ENCODE measurements at regions not wholly inside any gene's neighbourhood (a gene's known extent, or its start where the extent isn't known, plus 50 kb on each side); places are given as distances from the start of the nearest gene placed in this dataset.

- H3K9me3 Mint-ChIP-seq = peaks cover 0 to 2% of the 10 kb centered on the region in 2 donors
- H3K4me1 Mint-ChIP-seq = no peaks in the 10 kb centered on the region
- DNase-seq (no peak), ATAC-seq (replicated peaks) (no peak)
- no peak overlapping the region for H3K27ac Mint-ChIP-seq
- H3K27me3 Mint-ChIP-seq = peaks cover 0 to 7% of the 10 kb centered on the region in 2 donors
- H3K36me3 Mint-ChIP-seq = no peaks in the 10 kb centered on the region
- no peak overlapping the region for H3K4me3 Mint-ChIP-seq
Measured at GRCh38 chr2:160731415-160731814, 237.8 kb upstream of the RBMS1 start.

DNA sequence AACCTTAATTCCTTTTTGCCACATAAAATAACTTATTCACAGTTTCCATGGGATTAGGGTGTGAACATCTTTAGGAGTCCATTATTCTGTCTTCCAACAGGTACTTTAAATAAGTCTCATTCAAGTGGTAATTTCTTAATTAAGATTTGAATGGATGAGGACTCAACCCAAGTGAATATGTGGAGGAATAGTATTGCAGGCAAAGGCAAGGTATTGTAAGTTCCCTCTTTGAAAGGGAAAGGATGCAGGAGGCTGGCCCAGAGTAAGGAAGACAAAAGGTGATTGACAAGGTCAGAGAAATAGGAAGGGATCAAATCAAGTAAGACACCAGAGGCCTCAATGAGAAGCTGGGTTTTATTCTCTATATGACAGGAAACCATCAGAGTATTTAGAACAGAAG is 238.2 kb upstream of the RBMS1 start:
- Mint-ChIP-seq H3K36me3 (no peaks in the 10 kb centered on the region), H3K4me3 (no peak overlapping the region), H3K9me3 (no peaks in the 10 kb centered on the region), H3K27ac (no peak overlapping the region), H3K27me3 (peaks cover 0 to 7% of the 10 kb centered on the region in 2 donors), H3K4me1 (no peaks in the 10 kb centered on the region)
- DNase-seq (no peak), ATAC-seq (replicated peaks) (no peak)

DNA sequence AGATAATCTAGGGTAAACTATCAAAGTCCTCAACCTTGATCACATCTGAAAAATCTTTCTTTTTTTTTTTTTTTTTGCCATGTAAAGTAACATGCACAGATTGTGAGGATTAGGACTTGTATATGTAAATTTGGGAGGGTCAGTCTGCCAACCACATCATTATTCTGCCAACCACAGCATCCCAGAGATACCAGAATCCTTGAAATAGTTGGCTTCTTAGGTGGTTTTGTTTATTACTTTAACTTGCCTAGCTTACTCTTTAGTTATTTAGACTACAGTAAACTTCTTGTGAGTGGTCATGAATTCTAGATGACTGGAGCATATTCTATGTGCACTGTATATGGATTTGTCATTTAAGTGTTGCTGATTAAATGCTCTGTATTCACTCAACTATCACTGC is 242.1 kb upstream of the RBMS1 start:
- Mint-ChIP-seq H3K36me3 (no peaks in the 10 kb centered on the region), H3K9me3 (no peaks in the 10 kb centered on the region), H3K27ac (no peak overlapping the region), H3K27me3 (peaks cover 0 to 7% of the 10 kb centered on the region in 2 donors), H3K4me3 (no peak overlapping the region), H3K4me1 (no peaks in the 10 kb centered on the region)
- ATAC-seq (replicated peaks) (no peak), DNase-seq (no peak)

DNA sequence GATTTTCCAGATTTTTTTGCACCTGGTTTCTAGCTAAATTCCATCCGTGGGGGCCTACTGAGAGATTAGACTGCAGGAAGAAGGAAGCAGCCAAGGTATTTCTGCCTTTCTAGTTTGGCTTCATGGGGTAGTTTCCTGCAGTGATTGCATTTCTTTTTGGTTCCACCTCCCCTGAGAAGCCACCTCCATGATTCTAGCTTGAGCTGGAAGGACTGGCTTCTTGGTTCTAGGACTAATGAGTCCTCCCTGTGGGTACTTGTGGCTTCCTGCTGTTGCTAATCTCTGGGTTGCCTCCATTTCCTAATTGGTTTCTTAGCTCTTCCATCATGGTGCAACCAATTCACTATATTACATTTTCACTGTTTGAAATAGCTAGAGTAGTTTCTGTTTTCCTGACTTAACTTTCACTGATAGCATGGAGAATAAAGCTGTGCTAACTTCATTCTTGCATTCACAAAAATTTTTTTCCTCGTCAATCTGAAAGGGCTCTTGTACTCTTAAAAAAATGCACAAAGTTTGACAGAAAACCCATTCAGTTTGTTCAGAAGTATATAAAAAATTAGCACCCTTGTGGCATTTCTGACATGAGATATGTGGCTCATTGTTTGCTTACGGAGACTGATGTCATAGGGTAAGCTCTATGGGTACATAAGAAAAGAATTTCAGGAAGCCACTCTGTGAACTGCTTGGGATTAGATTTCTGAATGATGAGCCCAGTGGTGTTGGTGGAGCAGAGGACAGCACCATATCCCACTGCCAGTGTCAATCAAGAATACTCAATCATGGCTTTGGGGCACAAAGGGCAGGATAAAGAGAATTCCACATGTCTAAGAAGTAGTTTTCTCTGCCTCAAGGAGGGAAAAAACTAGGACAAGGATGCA is 242.8 kb upstream of the RBMS1 start:
- no peak overlapping the region for H3K27ac Mint-ChIP-seq
- H3K9me3 Mint-ChIP-seq = no peaks in the 10 kb centered on the region
- H3K27me3 Mint-ChIP-seq = peaks cover 0 to 11% of the 10 kb centered on the region in 2 donors
- DNase-seq (no peak), ATAC-seq (replicated peaks) (no peak)
- H3K4me3 Mint-ChIP-seq = no peak overlapping the region
- H3K36me3 Mint-ChIP-seq = no peaks in the 10 kb centered on the region
- no peaks in the 10 kb centered on the region for H3K4me1 Mint-ChIP-seq

DNA sequence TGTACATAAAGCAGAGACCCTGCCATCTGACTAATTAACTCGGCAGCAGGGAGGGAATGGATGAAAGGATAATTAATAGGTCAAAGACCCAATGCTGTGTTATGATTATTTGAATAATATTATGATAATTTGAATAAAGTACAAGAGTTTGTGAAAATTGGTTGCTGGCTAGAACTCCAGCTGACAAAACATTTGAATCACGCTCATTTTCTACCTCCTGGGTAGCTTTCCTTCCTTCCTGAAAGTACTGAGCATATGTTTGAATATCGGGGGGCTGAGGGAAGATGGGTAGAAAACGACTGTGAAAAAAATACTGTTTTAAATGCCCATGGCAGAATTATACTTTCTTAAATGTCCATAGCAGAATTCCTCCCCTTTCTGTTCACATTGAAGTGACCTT is 243.6 kb upstream of the RBMS1 start:
- no peaks in the 10 kb centered on the region for H3K36me3 Mint-ChIP-seq
- DNase-seq (no peak), ATAC-seq (replicated peaks) (no peak)
- H3K9me3 Mint-ChIP-seq = no peaks in the 10 kb centered on the region
- H3K4me3 Mint-ChIP-seq = no peak overlapping the region
- peaks cover 0 to 12% of the 10 kb centered on the region in 2 donors for H3K27me3 Mint-ChIP-seq
- no peak overlapping the region for H3K27ac Mint-ChIP-seq
- H3K4me1 Mint-ChIP-seq = no peaks in the 10 kb centered on the region

GRCh38 chr2:160741271-160741670 is 247.7 kb upstream of the RBMS1 start:
- Mint-ChIP-seq H3K27me3 (peaks cover 0 to 6% of the 10 kb centered on the region in 2 donors), H3K4me3 (no peak overlapping the region), H3K27ac (no peak overlapping the region)

GRCh38 chr2:160741815-160742214 is 248.2 kb upstream of the RBMS1 start:
- H3K27me3 Mint-ChIP-seq = peaks cover 2 to 5% of the 10 kb centered on the region in 2 donors
- DNase-seq = no peak
- no peaks in the 10 kb centered on the region for H3K4me1 Mint-ChIP-seq
- H3K4me3 Mint-ChIP-seq = no peak overlapping the region
- no peaks in the 10 kb centered on the region for H3K36me3 Mint-ChIP-seq
- H3K27ac Mint-ChIP-seq = no peak overlapping the region
- H3K9me3 Mint-ChIP-seq = no peaks in the 10 kb centered on the region
- no peak for ATAC-seq (replicated peaks)

More at GRCh38 chr2:160741271-160741670, 247.7 kb upstream of the RBMS1 start:
- Mint-ChIP-seq H3K36me3 (no peaks in the 10 kb centered on the region), H3K9me3 (no peaks in the 10 kb centered on the region), H3K4me1 (no peaks in the 10 kb centered on the region)
- no peak for ATAC-seq (replicated peaks)
- DNase-seq = no peak

GRCh38 chr2:160742667-160743066 is 249.1 kb upstream of the RBMS1 start:
- Mint-ChIP-seq H3K4me3 (no peak overlapping the region), H3K27ac (no peak overlapping the region)

DNA sequence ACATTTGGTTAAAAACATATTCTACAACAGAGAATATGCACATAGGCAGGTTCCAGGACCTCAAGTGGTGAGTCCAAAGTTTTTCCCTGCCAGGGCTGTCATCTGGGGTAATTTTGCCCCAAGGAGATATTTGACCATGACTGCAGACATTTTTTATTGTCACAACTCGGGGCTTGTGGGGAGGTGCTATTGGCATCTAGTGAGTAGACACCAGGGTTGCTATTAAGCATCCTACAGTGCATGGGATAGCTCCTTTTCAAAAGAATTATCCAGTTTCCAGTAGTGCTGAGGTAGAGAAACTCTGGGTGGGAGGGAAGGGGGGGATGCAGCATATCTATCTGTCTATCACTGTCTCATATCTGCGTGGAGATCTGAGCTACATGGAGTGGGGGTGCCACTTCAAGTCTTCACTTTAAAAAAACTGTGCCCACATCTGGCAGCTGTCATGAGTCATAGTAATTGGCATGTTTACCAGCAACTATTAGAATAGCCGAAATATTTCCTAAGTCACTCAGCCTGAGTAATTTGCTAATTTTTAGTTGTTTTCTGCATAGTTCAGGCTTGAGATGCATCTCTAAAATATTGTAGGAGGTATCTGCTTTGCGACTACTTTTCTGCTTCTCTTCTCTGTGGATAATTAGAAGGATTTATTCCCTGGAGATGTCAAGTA is 254.0 kb upstream of the RBMS1 start:
- Mint-ChIP-seq H3K4me3 (no peak overlapping the region), H3K27ac (no peak overlapping the region), H3K9me3 (no peaks in the 10 kb centered on the region), H3K4me1 (peaks cover 0 to 2% of the 10 kb centered on the region in 2 donors), H3K27me3 (peaks cover 0 to 3% of the 10 kb centered on the region in 2 donors), H3K36me3 (no peaks in the 10 kb centered on the region)
- ATAC-seq (replicated peaks) (no peak), DNase-seq (no peak)

More at GRCh38 chr2:160742667-160743066, 249.1 kb upstream of the RBMS1 start:
- ATAC-seq (replicated peaks) (no peak), DNase-seq (no peak)
- Mint-ChIP-seq H3K36me3 (no peaks in the 10 kb centered on the region), H3K9me3 (no peaks in the 10 kb centered on the region), H3K27me3 (peaks cover 3 to 5% of the 10 kb centered on the region in 2 donors), H3K4me1 (no peaks in the 10 kb centered on the region)

- Mint-ChIP-seq H3K27ac (no peak overlapping the region), H3K4me3 (no peak overlapping the region), H3K9me3 (peaks cover 0 to 5% of the 10 kb centered on the region in 2 donors), H3K27me3 (peaks cover 0 to 3% of the 10 kb centered on the region in 2 donors), H3K36me3 (no peaks in the 10 kb centered on the region), H3K4me1 (peaks cover 0 to 2% of the 10 kb centered on the region in 2 donors)
- DNase-seq = no peak
- no peak for ATAC-seq (replicated peaks)
Measured at GRCh38 chr2:160751021-160751420, 257.4 kb upstream of the RBMS1 start.

DNA sequence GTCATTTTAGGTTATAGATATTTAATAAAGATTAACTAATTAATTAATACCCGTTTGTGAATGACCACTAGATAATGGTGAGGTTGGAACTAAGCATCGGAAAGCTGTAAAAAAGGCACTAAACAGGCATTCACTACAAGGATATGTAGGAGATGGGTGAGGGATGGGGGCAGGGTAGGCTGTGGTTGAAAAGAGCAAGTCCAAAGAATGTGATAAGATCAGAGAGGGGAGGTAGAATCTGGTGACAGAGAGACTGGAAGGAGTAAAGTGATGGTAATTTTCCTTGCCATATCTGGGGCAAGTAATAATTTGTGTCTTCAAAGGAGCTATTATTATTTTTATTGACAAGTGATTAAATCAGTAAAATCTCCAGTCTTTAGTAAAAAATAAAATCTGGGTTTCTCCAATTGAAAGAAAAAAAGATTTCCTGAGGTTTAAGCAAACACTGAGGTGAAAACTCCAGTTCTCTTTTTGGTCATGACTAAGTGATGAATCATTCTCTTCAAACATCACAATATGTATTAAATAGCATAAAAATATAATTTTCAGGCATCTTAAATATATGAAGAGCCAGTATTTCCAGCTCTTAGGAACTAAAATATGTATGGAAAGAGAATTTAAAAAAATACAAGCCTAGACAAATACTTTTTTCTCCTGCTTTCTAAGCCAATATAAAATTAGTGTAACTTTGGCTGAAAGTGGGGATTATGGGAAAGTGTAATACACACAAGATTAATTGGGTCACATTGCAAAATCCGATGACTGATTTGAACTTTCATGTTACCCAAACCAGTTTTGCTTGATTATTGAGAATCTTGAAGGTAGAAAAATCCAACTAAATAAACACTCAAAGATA is 259.1 kb upstream of the RBMS1 start:
- no peaks in the 10 kb centered on the region for H3K27me3 Mint-ChIP-seq
- no peak for DNase-seq
- no peaks in the 10 kb centered on the region for H3K36me3 Mint-ChIP-seq
- H3K4me3 Mint-ChIP-seq = no peak overlapping the region
- peaks cover 0 to 2% of the 10 kb centered on the region in 2 donors for H3K4me1 Mint-ChIP-seq
- no peak overlapping the region for H3K27ac Mint-ChIP-seq
- no peak for ATAC-seq (replicated peaks)
- peaks cover 0 to 5% of the 10 kb centered on the region in 2 donors for H3K9me3 Mint-ChIP-seq

- no peaks in the 10 kb centered on the region for H3K36me3 Mint-ChIP-seq
- H3K27me3 Mint-ChIP-seq = no peaks in the 10 kb centered on the region
- no peak overlapping the region for H3K27ac Mint-ChIP-seq
- H3K4me1 Mint-ChIP-seq = peaks cover 0 to 2% of the 10 kb centered on the region in 2 donors
- DNase-seq (no peak), ATAC-seq (replicated peaks) (no peak)
- peaks cover 0 to 5% of the 10 kb centered on the region in 2 donors for H3K9me3 Mint-ChIP-seq
- no peak overlapping the region for H3K4me3 Mint-ChIP-seq
Measured at GRCh38 chr2:160753331-160753654, 259.7 kb upstream of the RBMS1 start.

- H3K9me3 Mint-ChIP-seq = peaks cover 0 to 5% of the 10 kb centered on the region in 2 donors
- peaks cover 0 to 2% of the 10 kb centered on the region in 2 donors for H3K4me1 Mint-ChIP-seq
- H3K36me3 Mint-ChIP-seq = no peaks in the 10 kb centered on the region
- DNase-seq (no peak), ATAC-seq (replicated peaks) (no peak)
- no peak overlapping the region for H3K4me3 Mint-ChIP-seq
- no peak overlapping the region for H3K27ac Mint-ChIP-seq
- H3K27me3 Mint-ChIP-seq = no peaks in the 10 kb centered on the region
Measured at GRCh38 chr2:160753960-160754359, 260.4 kb upstream of the RBMS1 start.

GRCh38 chr2:160756481-160756880 is 262.9 kb upstream of the RBMS1 start:
- peaks cover 0 to 2% of the 10 kb centered on the region in 2 donors for H3K4me1 Mint-ChIP-seq
- H3K36me3 Mint-ChIP-seq = no peaks in the 10 kb centered on the region
- DNase-seq (no peak), ATAC-seq (replicated peaks) (no peak)
- no peak overlapping the region for H3K4me3 Mint-ChIP-seq
- H3K9me3 Mint-ChIP-seq = peaks cover 3 to 9% of the 10 kb centered on the region in 2 donors
- H3K27ac Mint-ChIP-seq = no peak overlapping the region
- H3K27me3 Mint-ChIP-seq = no peaks in the 10 kb centered on the region
